ENCODE measurements at regions not wholly inside any gene's neighbourhood (a gene's known extent, or its start where the extent isn't known, plus 50 kb on each side); places are given as distances from the start of the nearest gene placed in this dataset.

DNA sequence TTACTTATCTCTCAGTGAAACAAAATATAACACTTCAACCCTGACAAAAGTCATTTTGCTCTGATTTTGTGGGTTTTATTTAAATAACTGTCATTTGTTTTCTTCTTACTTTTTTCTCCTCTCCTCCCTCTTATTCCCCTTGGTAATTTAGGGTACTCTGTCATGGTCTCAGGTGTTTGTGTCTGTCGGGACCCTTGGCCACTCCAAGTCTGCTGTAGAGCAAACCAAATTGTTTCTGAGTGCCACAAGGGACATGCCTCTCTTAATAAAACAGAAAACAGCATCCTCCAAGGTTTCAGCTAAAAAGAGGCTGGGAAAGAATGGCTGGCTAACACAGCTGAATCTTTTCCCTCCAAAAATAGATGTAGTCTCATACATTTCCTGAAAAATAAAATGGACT lies 573.1 kb upstream of the KLF12 start:
- Histone ChIP-seq H3K23ac (ENCODE audit: low read length) (no peak overlapping the region), H3K4me1 (ENCODE audit: control insufficient read depth, low read depth, low read length) (no peaks in the 10 kb centered on the region), H3K79me2 (ENCODE audit: control insufficient read depth, insufficient read depth, low read length) (no peaks in the 10 kb centered on the region), H3K56ac (ENCODE audit: low read length) (no peak overlapping the region), H3K4me3 (ENCODE audit: low read length) (no peak overlapping the region), H3K27me3 (ENCODE audit: insufficient read depth, low read length, poor library complexity) (no peaks in the 10 kb centered on the region), H3K4me2 (ENCODE audit: low read length) (no peak overlapping the region), H3K18ac (ENCODE audit: low read length) (no peak overlapping the region), H3K4ac (ENCODE audit: low read depth, low read length) (no peak overlapping the region), H3K36me3 (ENCODE audit: control insufficient read depth, insufficient read depth, low read length) (no peaks in the 10 kb centered on the region), H3K79me1 (ENCODE audit: low read length) (no peaks in the 10 kb centered on the region), H3K9ac (ENCODE audit: low read length) (no peak overlapping the region), H3K27ac (ENCODE audit: low read depth, low read length) (no peak overlapping the region), H4K8ac (ENCODE audit: low read depth, low read length) (no peak overlapping the region), H2BK120ac (ENCODE audit: low read depth, low read length) (no peak overlapping the region), H4K5ac (ENCODE audit: low read length) (no peak overlapping the region), H2BK15ac (replicated peaks; ENCODE audit: low read depth) (no peak overlapping the region), H2BK5ac (ENCODE audit: low read length) (no peak overlapping the region), H2AK5ac (ENCODE audit: low read length) (no peak overlapping the region)
- WGBS (ENCODE audit: extremely low coverage, insufficient coverage, low lambda C conversion rate) = no CpG with 5 or more reads among the region's 1 CpG
- no peak for DNase-seq

- H3K27me3 ChIP-seq (ENCODE audit: insufficient read depth, low read length, poor library complexity) = no peaks in the 10 kb centered on the region
- WGBS (ENCODE audit: extremely low coverage, insufficient coverage, low lambda C conversion rate) = no CpG with 5 or more reads among the region's 2 CpGs
- no peak overlapping the region for H2AK5ac ChIP-seq (ENCODE audit: low read length)
Measured at GRCh38 chr13:74706801-74707200, 572.6 kb upstream of the KLF12 start.

DNA sequence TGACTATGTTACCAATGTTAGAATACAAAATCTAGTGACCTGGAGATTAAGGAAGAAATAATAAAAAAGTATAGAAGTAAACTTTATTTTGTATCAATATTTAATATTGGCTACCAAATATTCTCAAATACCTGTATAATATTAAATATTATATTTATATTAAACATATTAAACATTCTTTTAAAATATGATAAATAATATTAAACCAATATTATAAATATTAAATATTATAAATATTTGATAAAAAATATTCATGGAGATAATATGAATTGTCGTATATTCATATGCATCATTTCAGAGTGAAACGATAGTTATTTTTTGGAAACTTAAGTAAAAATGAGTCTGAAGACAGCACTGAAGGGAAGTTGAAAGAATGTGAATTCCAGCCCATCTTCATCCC lies 571.2 kb upstream of the KLF12 start:
- H2BK120ac ChIP-seq (ENCODE audit: low read depth, low read length) = no peak overlapping the region
- no peak overlapping the region for H3K4ac ChIP-seq (ENCODE audit: low read depth, low read length)
- H3K9ac ChIP-seq (ENCODE audit: low read length) = no peak overlapping the region
- no peak overlapping the region for H3K4me3 ChIP-seq (ENCODE audit: low read length)
- H3K4me1 ChIP-seq (ENCODE audit: control insufficient read depth, low read depth, low read length) = no peaks in the 10 kb centered on the region
- H2BK15ac ChIP-seq (replicated peaks; ENCODE audit: low read depth) = no peak overlapping the region
- no peak overlapping the region for H3K4me2 ChIP-seq (ENCODE audit: low read length)
- WGBS (ENCODE audit: extremely low coverage, insufficient coverage, low lambda C conversion rate) = 100% methylated on average over 2 of the region's 2 CpGs
- H3K27ac ChIP-seq (ENCODE audit: low read depth, low read length) = no peak overlapping the region
- H4K5ac ChIP-seq (ENCODE audit: low read length) = no peak overlapping the region
- no peak for DNase-seq
- H2BK5ac ChIP-seq (ENCODE audit: low read length) = no peak overlapping the region
- no peak overlapping the region for H3K56ac ChIP-seq (ENCODE audit: low read length)
- H4K8ac ChIP-seq (ENCODE audit: low read depth, low read length) = no peak overlapping the region
- H2AK5ac ChIP-seq (ENCODE audit: low read length) = no peak overlapping the region
- no peak overlapping the region for H3K18ac ChIP-seq (ENCODE audit: low read length)
- no peaks in the 10 kb centered on the region for H3K36me3 ChIP-seq (ENCODE audit: control insufficient read depth, insufficient read depth, low read length)
- H3K79me2 ChIP-seq (ENCODE audit: control insufficient read depth, insufficient read depth, low read length) = no peaks in the 10 kb centered on the region
- H3K27me3 ChIP-seq (ENCODE audit: insufficient read depth, low read length, poor library complexity) = no peaks in the 10 kb centered on the region
- H3K23ac ChIP-seq (ENCODE audit: low read length) = no peak overlapping the region
- H3K79me1 ChIP-seq (ENCODE audit: low read length) = no peaks in the 10 kb centered on the region

More at GRCh38 chr13:74706801-74707200, 572.6 kb upstream of the KLF12 start:
- Histone ChIP-seq H3K4me1 (ENCODE audit: control insufficient read depth, low read depth, low read length) (no peaks in the 10 kb centered on the region), H3K36me3 (ENCODE audit: control insufficient read depth, insufficient read depth, low read length) (no peaks in the 10 kb centered on the region), H4K5ac (ENCODE audit: low read length) (no peak overlapping the region), H2BK15ac (replicated peaks; ENCODE audit: low read depth) (no peak overlapping the region), H4K8ac (ENCODE audit: low read depth, low read length) (no peak overlapping the region), H3K56ac (ENCODE audit: low read length) (no peak overlapping the region), H3K18ac (ENCODE audit: low read length) (no peak overlapping the region), H3K4me3 (ENCODE audit: low read length) (no peak overlapping the region), H3K4ac (ENCODE audit: low read depth, low read length) (no peak overlapping the region), H2BK120ac (ENCODE audit: low read depth, low read length) (no peak overlapping the region), H2BK5ac (ENCODE audit: low read length) (no peak overlapping the region), H3K4me2 (ENCODE audit: low read length) (no peak overlapping the region), H3K79me2 (ENCODE audit: control insufficient read depth, insufficient read depth, low read length) (no peaks in the 10 kb centered on the region), H3K79me1 (ENCODE audit: low read length) (no peaks in the 10 kb centered on the region), H3K27ac (ENCODE audit: low read depth, low read length) (no peak overlapping the region), H3K23ac (ENCODE audit: low read length) (no peak overlapping the region), H3K9ac (ENCODE audit: low read length) (no peak overlapping the region)
- no peak for DNase-seq

- Histone ChIP-seq H3K27me3 (ENCODE audit: insufficient read depth, low read length, poor library complexity) (no peaks in the 10 kb centered on the region), H3K4me3 (ENCODE audit: low read length) (no peak overlapping the region), H3K36me3 (ENCODE audit: control insufficient read depth, insufficient read depth, low read length) (no peaks in the 10 kb centered on the region), H3K79me1 (ENCODE audit: low read length) (no peaks in the 10 kb centered on the region), H3K56ac (ENCODE audit: low read length) (no peak overlapping the region), H2AK5ac (ENCODE audit: low read length) (no peak overlapping the region), H3K27ac (ENCODE audit: low read depth, low read length) (no peak overlapping the region), H2BK5ac (ENCODE audit: low read length) (no peak overlapping the region), H3K4me1 (ENCODE audit: control insufficient read depth, low read depth, low read length) (no peaks in the 10 kb centered on the region), H3K79me2 (ENCODE audit: control insufficient read depth, insufficient read depth, low read length) (no peaks in the 10 kb centered on the region), H2BK120ac (ENCODE audit: low read depth, low read length) (no peak overlapping the region), H3K4me2 (ENCODE audit: low read length) (no peak overlapping the region), H3K18ac (ENCODE audit: low read length) (no peak overlapping the region), H3K9ac (ENCODE audit: low read length) (no peak overlapping the region), H4K5ac (ENCODE audit: low read length) (no peak overlapping the region), H3K4ac (ENCODE audit: low read depth, low read length) (no peak overlapping the region), H4K8ac (ENCODE audit: low read depth, low read length) (no peak overlapping the region), H2BK15ac (replicated peaks; ENCODE audit: low read depth) (no peak overlapping the region), H3K23ac (ENCODE audit: low read length) (no peak overlapping the region)
- no peak for DNase-seq
- WGBS (ENCODE audit: extremely low coverage, insufficient coverage, low lambda C conversion rate) = no CpG with 5 or more reads among the region's 3 CpGs
Measured at GRCh38 chr13:74703855-74704387, 569.7 kb upstream of the KLF12 start.

GRCh38 chr13:74696148-74696922 lies 562.1 kb upstream of the KLF12 start:
- Histone ChIP-seq H3K4me1 (ENCODE audit: control insufficient read depth, low read depth, low read length) (peaks cover 3% of the 10 kb centered on the region), H4K5ac (ENCODE audit: low read length) (no peak overlapping the region), H3K79me1 (ENCODE audit: low read length) (no peaks in the 10 kb centered on the region), H3K36me3 (ENCODE audit: control insufficient read depth, insufficient read depth, low read length) (no peaks in the 10 kb centered on the region), H3K4me3 (ENCODE audit: low read length) (no peak overlapping the region), H3K27me3 (ENCODE audit: insufficient read depth, low read length, poor library complexity) (no peaks in the 10 kb centered on the region), H2AK5ac (ENCODE audit: low read length) (no peak overlapping the region), H4K8ac (ENCODE audit: low read depth, low read length) (no peak overlapping the region), H3K27ac (ENCODE audit: low read depth, low read length) (no peak overlapping the region), H3K79me2 (ENCODE audit: control insufficient read depth, insufficient read depth, low read length) (no peaks in the 10 kb centered on the region), H3K56ac (ENCODE audit: low read length) (peak overlapping the region; percentile 38), H3K4me2 (ENCODE audit: low read length) (no peak overlapping the region), H2BK15ac (replicated peaks; ENCODE audit: low read depth) (no peak overlapping the region), H3K9ac (ENCODE audit: low read length) (no peak overlapping the region), H3K18ac (ENCODE audit: low read length) (no peak overlapping the region), H3K23ac (ENCODE audit: low read length) (no peak overlapping the region), H2BK120ac (ENCODE audit: low read depth, low read length) (no peak overlapping the region), H3K4ac (ENCODE audit: low read depth, low read length) (no peak overlapping the region), H2BK5ac (ENCODE audit: low read length) (no peak overlapping the region)
- DNase-seq = peak; percentile 45
- no CpG with 5 or more reads among the region's 8 CpGs for WGBS (ENCODE audit: extremely low coverage, insufficient coverage, low lambda C conversion rate)
